ENCODE measurements at regions not wholly inside any gene's neighbourhood (a gene's known extent, or its start where the extent isn't known, plus 50 kb on each side); places are given as distances from the start of the nearest gene placed in this dataset.
A peak's percentile ranks its signal among the peaks of the same experiment; 100 is the strongest.

- no peak overlapping the region for H3K27ac ChIP-seq
These were observed 231.1 kb upstream of the ZNF32 start for GRCh38 chr10:43879742-43880141.

GRCh38 chr10:43879162-43879561, 230.5 kb upstream of the ZNF32 start:
- H3K27me3 ChIP-seq = no peaks in the 10 kb centered on the region
- H3K4me3 ChIP-seq = no peak overlapping the region
- no peak for ATAC-seq
- no peaks in the 10 kb centered on the region for H3K9me3 ChIP-seq
- H3K4me1 ChIP-seq = no peaks in the 10 kb centered on the region
- no peak for TF ChIP-seq POLR2A (IDR thresholded peaks at IDR 0.05)
- no peak for TF ChIP-seq POLR2AphosphoS5 (IDR thresholded peaks at IDR 0.05)
- no peak for TF ChIP-seq EP300 (IDR thresholded peaks at IDR 0.05)
- TF ChIP-seq, protein P1, sequence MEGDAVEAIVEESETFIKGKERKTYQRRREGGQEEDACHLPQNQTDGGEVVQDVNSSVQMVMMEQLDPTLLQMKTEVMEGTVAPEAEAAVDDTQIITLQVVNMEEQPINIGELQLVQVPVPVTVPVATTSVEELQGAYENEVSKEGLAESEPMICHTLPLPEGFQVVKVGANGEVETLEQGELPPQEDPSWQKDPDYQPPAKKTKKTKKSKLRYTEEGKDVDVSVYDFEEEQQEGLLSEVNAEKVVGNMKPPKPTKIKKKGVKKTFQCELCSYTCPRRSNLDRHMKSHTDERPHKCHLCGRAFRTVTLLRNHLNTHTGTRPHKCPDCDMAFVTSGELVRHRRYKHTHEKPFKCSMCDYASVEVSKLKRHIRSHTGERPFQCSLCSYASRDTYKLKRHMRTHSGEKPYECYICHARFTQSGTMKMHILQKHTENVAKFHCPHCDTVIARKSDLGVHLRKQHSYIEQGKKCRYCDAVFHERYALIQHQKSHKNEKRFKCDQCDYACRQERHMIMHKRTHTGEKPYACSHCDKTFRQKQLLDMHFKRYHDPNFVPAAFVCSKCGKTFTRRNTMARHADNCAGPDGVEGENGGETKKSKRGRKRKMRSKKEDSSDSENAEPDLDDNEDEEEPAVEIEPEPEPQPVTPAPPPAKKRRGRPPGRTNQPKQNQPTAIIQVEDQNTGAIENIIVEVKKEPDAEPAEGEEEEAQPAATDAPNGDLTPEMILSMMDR (IDR thresholded peaks at IDR 0.05) = no peak
- H3K27ac ChIP-seq = peak overlapping the region in 3 of 4 donors; percentile 24 to 48 (median 47)
- no peaks in the 10 kb centered on the region for H3K36me3 ChIP-seq
- 93 to 100% methylated on average over 2 to 5 of the region's 7 CpGs for WGBS, 2 donors (ENCODE audit: low coverage in 1 of 2)

More at GRCh38 chr10:43879742-43880141, 231.1 kb upstream of the ZNF32 start:
- no peaks in the 10 kb centered on the region for H3K36me3 ChIP-seq
- 0 to 53% methylated on average over 1 to 3 of the region's 12 CpGs for WGBS, 2 donors (ENCODE audit: low coverage in 1 of 2)
- no peaks in the 10 kb centered on the region for H3K4me1 ChIP-seq
- TF ChIP-seq EP300 (IDR thresholded peaks at IDR 0.05) (no peak), POLR2AphosphoS5 (IDR thresholded peaks at IDR 0.05) (no peak), POLR2A (IDR thresholded peaks at IDR 0.05) (no peak)
- TF ChIP-seq, protein P1 (IDR thresholded peaks at IDR 0.05) = no peak
- H3K27me3 ChIP-seq = no peaks in the 10 kb centered on the region
- H3K4me3 ChIP-seq = no peak overlapping the region
- no peak for ATAC-seq
- no peaks in the 10 kb centered on the region for H3K9me3 ChIP-seq

GRCh38 chr10:43878386-43878785, 229.7 kb upstream of the ZNF32 start:
- TF ChIP-seq, protein P1 (IDR thresholded peaks at IDR 0.05) = no peak
- TF ChIP-seq EP300 (IDR thresholded peaks at IDR 0.05) (no peak), POLR2A (IDR thresholded peaks at IDR 0.05) (no peak), POLR2AphosphoS5 (IDR thresholded peaks at IDR 0.05) (no peak)
- Histone ChIP-seq H3K9me3 (no peaks in the 10 kb centered on the region), H3K4me3 (no peak overlapping the region), H3K4me1 (no peaks in the 10 kb centered on the region), H3K36me3 (no peaks in the 10 kb centered on the region), H3K27me3 (no peaks in the 10 kb centered on the region), H3K27ac (peak overlapping the region in 2 of 4 donors; percentile 47 to 48)
- 53 to 74% methylated on average over 5 to 8 of the region's 10 CpGs for WGBS, 2 donors (ENCODE audit: low coverage in 1 of 2)
- peak; percentile 48 for ATAC-seq

DNA sequence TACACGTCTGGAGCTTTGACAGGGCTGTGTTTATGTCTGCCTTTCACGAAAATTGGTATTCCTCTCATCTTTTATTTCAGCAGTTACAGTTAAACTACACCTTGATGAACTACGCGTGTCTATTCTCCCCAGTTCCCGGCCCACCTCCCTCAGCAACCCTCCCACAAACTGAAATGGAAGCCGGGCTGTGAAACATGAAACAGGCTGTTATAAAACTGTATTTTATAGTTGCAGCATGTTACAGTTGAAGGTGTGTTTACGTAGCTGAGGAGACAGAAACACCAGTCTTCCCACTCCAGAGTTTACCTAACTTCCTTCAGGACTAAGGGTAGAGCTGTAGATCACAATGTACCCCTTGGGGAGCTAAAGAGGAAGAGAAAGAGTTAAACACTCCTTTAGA, 228.3 kb upstream of the ZNF32 start:
- WGBS, 2 donors (ENCODE audit: low coverage in 1 of 2) = 80 to 98% methylated on average over 3 to 7 of the region's 7 CpGs

GRCh38 chr10:43874984-43875383, 226.3 kb upstream of the ZNF32 start:
- Histone ChIP-seq H3K36me3 (no peaks in the 10 kb centered on the region), H3K27ac (no peak overlapping the region), H3K9me3 (no peaks in the 10 kb centered on the region), H3K27me3 (no peaks in the 10 kb centered on the region), H3K4me3 (no peak overlapping the region), H3K4me1 (no peaks in the 10 kb centered on the region)
- TF ChIP-seq POLR2A (IDR thresholded peaks at IDR 0.05) (no peak), EP300 (IDR thresholded peaks at IDR 0.05) (no peak), POLR2AphosphoS5 (IDR thresholded peaks at IDR 0.05) (no peak)
- TF ChIP-seq, protein P1 (IDR thresholded peaks at IDR 0.05) = no peak
- WGBS, 2 donors (ENCODE audit: low coverage in 1 of 2) = 76 to 83% methylated on average over 3 to 10 of the region's 10 CpGs
- ATAC-seq = no peak

More for the DNA sequence above, 228.3 kb upstream of the ZNF32 start:
- TF ChIP-seq POLR2AphosphoS5 (IDR thresholded peaks at IDR 0.05) (no peak), POLR2A (IDR thresholded peaks at IDR 0.05) (no peak), EP300 (IDR thresholded peaks at IDR 0.05) (no peak)
- TF ChIP-seq, protein P1 (IDR thresholded peaks at IDR 0.05) = no peak
- ATAC-seq = no peak
- Histone ChIP-seq H3K4me1 (no peaks in the 10 kb centered on the region), H3K27me3 (no peaks in the 10 kb centered on the region), H3K9me3 (no peaks in the 10 kb centered on the region), H3K4me3 (no peak overlapping the region), H3K36me3 (no peaks in the 10 kb centered on the region), H3K27ac (no peak overlapping the region)

All from gastroesophageal sphincter (tissue), 4 donors.